ENCODE measurements at regions not wholly inside any gene's neighbourhood (a gene's known extent, or its start where the extent isn't known, plus 50 kb on each side); places are given as distances from the start of the nearest gene placed in this dataset.

GRCh38 chr3:25872200-25872877 is 82.4 kb downstream of the OXSM start:
- Mint-ChIP-seq H3K27ac (no peak overlapping the region), H3K4me3 (no peak overlapping the region), H3K9me3 (no peaks in the 10 kb centered on the region), H3K36me3 (ENCODE audit: low read depth) (no peaks in the 10 kb centered on the region), H3K27me3 (no peaks in the 10 kb centered on the region), H3K4me1 (peaks cover 4% of the 10 kb centered on the region)
- intact Hi-C loops (cut with micrococcal nuclease): no loop called here
- DNase-seq: no peak

DNA sequence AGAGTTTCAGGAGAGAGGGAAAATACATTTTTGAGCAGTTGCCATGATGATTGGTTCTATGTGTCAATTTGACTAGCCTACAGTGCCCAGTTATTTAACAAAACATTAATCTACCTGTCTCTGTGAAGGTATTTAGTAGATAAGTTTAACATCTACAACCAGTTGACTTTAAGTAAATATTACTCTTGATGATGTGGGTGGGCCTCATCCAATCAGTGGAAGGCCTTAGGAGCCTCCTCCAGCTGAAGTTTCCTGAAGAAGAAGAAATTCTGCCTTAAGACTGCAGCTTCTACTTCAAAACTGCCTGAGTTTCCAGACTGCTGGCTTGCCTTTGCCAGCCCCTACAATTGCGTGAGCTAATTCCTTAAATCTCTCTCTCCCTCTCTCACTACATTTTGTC is 93.6 kb downstream of the OXSM start:
- Mint-ChIP-seq H3K4me3 (no peak overlapping the region), H3K9me3 (no peaks in the 10 kb centered on the region), H3K27ac (no peak overlapping the region), H3K27me3 (peaks cover 3% of the 10 kb centered on the region), H3K4me1 (no peaks in the 10 kb centered on the region), H3K36me3 (ENCODE audit: low read depth) (no peaks in the 10 kb centered on the region)
- no peak for DNase-seq
- intact Hi-C loops (cut with micrococcal nuclease): no loop called here

DNA sequence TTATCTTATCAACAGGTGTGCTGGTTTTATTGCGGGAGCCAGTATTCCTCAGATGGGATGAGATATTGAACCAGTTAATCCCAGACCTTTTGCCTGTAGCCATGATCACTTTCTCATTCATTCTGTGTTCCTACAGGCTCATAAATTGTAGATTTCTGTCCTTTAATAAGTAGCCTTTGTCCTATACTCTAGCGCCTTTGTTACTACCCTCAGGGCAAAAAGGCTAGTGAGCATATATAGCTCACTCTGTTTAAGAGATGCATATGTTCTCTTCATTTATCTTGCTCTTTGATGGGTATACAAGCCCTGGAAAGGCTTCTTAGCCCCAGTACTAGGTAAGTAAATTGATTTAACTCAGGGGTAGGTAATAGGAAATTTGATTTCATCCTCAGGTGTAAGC is 95.1 kb downstream of the OXSM start:
- H3K4me3 Mint-ChIP-seq: no peak overlapping the region
- H3K4me1 Mint-ChIP-seq: no peaks in the 10 kb centered on the region
- intact Hi-C loops (cut with micrococcal nuclease): no loop called here
- H3K9me3 Mint-ChIP-seq: no peaks in the 10 kb centered on the region
- DNase-seq: peak; percentile 11
- peaks cover 3% of the 10 kb centered on the region for H3K27me3 Mint-ChIP-seq
- H3K36me3 Mint-ChIP-seq (ENCODE audit: low read depth): no peaks in the 10 kb centered on the region
- H3K27ac Mint-ChIP-seq: no peak overlapping the region

- intact Hi-C loops (cut with micrococcal nuclease): no loop called here
- H3K9me3 Mint-ChIP-seq: no peaks in the 10 kb centered on the region
- no peaks in the 10 kb centered on the region for H3K4me1 Mint-ChIP-seq
- H3K4me3 Mint-ChIP-seq: no peak overlapping the region
- DNase-seq: peak; percentile 26
- H3K27ac Mint-ChIP-seq: no peak overlapping the region
- H3K27me3 Mint-ChIP-seq: peaks cover 3% of the 10 kb centered on the region
- no peaks in the 10 kb centered on the region for H3K36me3 Mint-ChIP-seq (ENCODE audit: low read depth)
Observed at GRCh38 chr3:25885544-25885943, 95.7 kb downstream of the OXSM start.

DNA sequence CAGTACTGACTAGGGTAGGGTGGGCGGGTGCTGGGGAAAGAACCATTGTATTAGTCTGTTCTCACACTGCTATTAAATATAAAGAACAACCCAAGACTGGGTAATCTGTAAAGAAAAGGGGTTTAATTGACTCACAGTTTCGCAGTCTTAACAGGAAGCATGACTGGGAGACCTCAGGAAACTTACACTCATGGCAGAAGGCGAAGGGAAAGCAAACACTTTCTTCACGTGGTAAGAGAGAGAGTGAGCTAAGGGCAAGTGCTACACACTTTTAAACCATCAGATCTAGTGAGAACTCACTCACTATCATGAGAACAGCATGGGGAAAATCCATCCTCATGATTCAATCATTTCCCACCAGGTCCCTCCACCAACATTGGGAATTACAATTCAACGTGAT is 98.0 kb downstream of the OXSM start:
- no peak overlapping the region for H3K27ac Mint-ChIP-seq
- intact Hi-C loops (cut with micrococcal nuclease): no loop called here
- no peaks in the 10 kb centered on the region for H3K36me3 Mint-ChIP-seq (ENCODE audit: low read depth)
- H3K4me1 Mint-ChIP-seq: no peaks in the 10 kb centered on the region
- DNase-seq: no peak
- no peaks in the 10 kb centered on the region for H3K9me3 Mint-ChIP-seq
- H3K27me3 Mint-ChIP-seq: peaks cover 3% of the 10 kb centered on the region
- H3K4me3 Mint-ChIP-seq: no peak overlapping the region

GRCh38 chr3:25888892-25889524 is 99.1 kb downstream of the OXSM start:
- no peak for DNase-seq
- H3K9me3 Mint-ChIP-seq: no peaks in the 10 kb centered on the region
- peaks cover 3% of the 10 kb centered on the region for H3K27me3 Mint-ChIP-seq
- no peaks in the 10 kb centered on the region for H3K4me1 Mint-ChIP-seq
- H3K36me3 Mint-ChIP-seq (ENCODE audit: low read depth): no peaks in the 10 kb centered on the region
- H3K27ac Mint-ChIP-seq: no peak overlapping the region
- intact Hi-C loops (cut with micrococcal nuclease): no loop called here
- no peak overlapping the region for H3K4me3 Mint-ChIP-seq

DNA sequence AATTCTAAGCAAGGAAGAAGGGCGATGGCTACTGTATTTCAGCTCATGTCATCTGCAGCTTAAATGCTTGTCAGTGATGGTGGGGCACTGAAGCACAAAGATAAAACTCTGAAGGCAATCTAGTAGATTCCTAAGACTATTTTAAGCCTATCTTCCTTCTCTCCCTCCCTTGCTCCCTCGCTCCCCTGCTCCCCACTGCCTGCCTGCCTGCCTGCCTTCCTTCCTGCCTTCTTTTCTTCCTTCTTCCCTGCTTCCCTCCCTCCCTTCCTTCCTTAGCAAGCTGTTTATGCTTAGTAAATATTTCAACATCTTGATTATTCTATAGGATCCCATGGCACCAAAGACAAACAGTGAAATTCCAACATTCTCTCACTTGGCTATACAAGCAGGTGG is 99.6 kb downstream of the OXSM start:
- Mint-ChIP-seq H3K4me1 (no peaks in the 10 kb centered on the region), H3K9me3 (no peaks in the 10 kb centered on the region), H3K27ac (no peak overlapping the region), H3K36me3 (ENCODE audit: low read depth) (no peaks in the 10 kb centered on the region), H3K4me3 (no peak overlapping the region), H3K27me3 (peaks cover 3% of the 10 kb centered on the region)
- intact Hi-C loops (cut with micrococcal nuclease): no loop called here
- DNase-seq: no peak

DNA sequence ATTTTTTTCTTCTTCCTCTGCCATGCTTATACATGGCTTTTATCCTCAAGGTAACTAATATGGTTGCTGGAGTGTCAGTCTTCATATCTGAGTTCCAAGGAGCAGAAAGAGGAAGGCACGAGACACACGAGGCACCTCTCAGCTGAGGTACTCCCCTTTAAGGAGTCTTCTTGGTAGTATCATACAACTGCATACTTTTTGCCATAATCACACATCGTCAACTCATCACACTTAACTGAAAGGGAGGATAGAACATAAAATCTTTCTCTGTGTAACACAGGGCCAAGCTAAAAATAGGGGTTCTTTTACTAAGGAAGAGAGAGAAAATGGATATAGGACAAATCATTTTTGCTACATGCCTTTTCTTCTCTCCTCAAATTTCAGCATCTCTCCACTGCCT is 104.2 kb downstream of the OXSM start:
- intact Hi-C loops (cut with micrococcal nuclease): no loop called here
- Mint-ChIP-seq H3K9me3 (no peaks in the 10 kb centered on the region), H3K27ac (no peak overlapping the region), H3K36me3 (ENCODE audit: low read depth) (no peaks in the 10 kb centered on the region), H3K4me1 (no peaks in the 10 kb centered on the region), H3K4me3 (no peak overlapping the region), H3K27me3 (no peaks in the 10 kb centered on the region)
- no peak for DNase-seq

DNA sequence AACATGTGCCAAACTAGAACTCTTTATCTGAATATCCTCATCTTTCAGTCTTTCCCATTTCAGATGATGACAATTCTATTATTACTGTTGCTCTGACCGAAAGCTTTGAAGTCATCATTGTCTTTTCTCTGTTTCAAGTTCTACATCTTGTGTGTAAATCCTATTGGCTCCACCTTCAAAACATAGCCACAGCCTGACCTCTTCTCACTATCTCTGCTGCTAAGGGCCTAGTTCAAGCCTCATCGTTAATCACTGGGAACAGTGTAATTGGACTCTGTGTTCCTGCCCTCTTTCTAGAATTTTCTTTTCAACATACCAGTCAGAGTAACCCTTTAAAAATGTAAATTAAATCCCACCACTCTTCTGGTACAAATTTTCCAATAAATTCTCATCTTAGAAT is 105.1 kb downstream of the OXSM start:
- Mint-ChIP-seq H3K27me3 (no peaks in the 10 kb centered on the region), H3K9me3 (no peaks in the 10 kb centered on the region), H3K4me3 (no peak overlapping the region), H3K27ac (no peak overlapping the region), H3K4me1 (no peaks in the 10 kb centered on the region), H3K36me3 (ENCODE audit: low read depth) (no peaks in the 10 kb centered on the region)
- intact Hi-C loops (cut with micrococcal nuclease): no loop called here
- no peak for DNase-seq

DNA sequence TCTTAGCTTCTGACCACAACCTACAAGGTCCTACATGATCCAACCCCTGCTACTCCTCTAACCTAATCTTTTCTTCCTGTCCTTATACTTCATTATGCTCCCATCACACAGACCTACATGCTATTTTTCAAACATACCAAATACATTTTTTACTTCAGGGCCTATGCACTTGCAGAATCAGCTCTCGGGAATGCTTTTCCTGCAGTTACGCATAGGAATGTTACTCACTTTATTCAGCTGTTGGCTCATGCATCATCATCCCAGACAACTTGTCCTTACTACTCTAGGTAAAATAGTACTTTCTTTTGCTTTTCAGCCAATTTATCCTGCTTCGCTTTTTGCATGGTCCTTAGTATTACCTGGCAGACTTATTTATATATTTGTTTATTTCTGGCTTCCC is 105.6 kb downstream of the OXSM start:
- Mint-ChIP-seq H3K27me3 (no peaks in the 10 kb centered on the region), H3K27ac (no peak overlapping the region), H3K9me3 (no peaks in the 10 kb centered on the region), H3K4me1 (no peaks in the 10 kb centered on the region), H3K4me3 (no peak overlapping the region), H3K36me3 (ENCODE audit: low read depth) (no peaks in the 10 kb centered on the region)
- intact Hi-C loops (cut with micrococcal nuclease): no loop called here
- no peak for DNase-seq

DNA sequence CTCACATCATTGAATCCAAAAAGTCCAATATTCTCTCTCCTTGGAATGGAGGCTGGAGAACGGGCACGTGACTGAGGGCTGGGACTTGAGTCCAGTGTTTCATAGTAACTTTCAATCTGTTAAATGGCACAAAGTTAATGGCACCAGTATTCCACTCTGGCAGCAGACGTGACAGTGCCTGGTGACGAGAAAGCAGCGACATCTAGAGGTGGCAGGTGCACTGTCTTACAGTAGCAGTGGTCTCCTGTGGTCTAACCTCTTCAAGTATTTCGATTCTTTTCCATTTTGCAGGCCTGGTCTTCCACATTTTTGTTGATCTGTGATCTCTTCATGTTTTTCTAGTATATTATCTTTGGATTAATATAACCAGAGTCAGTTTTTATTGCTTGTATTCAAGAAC is 107.1 kb downstream of the OXSM start:
- peaks cover 3% of the 10 kb centered on the region for H3K4me1 Mint-ChIP-seq
- no peaks in the 10 kb centered on the region for H3K9me3 Mint-ChIP-seq
- intact Hi-C loops (cut with micrococcal nuclease): no loop called here
- DNase-seq: no peak
- H3K36me3 Mint-ChIP-seq (ENCODE audit: low read depth): no peaks in the 10 kb centered on the region
- no peaks in the 10 kb centered on the region for H3K27me3 Mint-ChIP-seq
- H3K4me3 Mint-ChIP-seq: no peak overlapping the region
- H3K27ac Mint-ChIP-seq: no peak overlapping the region

DNA sequence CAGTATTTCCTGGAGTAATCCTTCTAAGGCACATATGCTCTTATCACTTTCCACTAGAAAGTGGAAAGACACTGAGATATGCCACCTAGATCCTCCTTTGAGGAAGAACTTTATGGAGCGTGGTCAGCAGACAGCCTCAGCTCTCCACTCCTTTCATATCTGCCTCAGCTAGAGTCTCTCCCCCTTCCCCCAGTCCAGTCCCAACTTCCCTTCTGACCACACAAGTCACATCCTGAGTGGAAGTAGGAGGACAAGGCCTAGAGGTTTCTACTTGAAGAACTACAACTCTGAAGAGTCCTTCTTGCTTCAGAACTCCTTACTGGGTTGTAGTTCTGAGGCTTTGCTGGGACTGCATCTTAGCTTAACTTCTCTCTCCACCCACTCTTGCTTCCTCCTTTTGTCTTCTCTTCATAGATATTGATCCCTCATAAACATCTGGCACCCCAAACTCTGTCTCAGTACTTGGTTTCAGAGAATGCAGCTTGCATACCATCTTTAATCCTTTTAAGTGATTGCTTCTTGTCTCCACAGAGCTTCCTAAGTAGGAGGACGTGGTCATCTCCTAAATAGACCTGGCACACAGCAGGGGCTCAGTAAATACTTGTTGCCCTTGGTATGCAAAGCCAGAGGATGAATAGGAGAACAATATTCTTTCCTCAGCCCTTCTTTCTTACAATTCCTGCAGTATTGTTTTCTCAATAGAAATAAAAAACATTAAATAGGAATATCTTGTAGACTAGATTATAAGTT is 109.6 kb downstream of the OXSM start:
- Mint-ChIP-seq H3K4me3 (no peak overlapping the region), H3K27ac (no peak overlapping the region), H3K36me3 (ENCODE audit: low read depth) (no peaks in the 10 kb centered on the region), H3K9me3 (no peaks in the 10 kb centered on the region), H3K27me3 (no peaks in the 10 kb centered on the region), H3K4me1 (peaks cover 3% of the 10 kb centered on the region)
- intact Hi-C loops (cut with micrococcal nuclease): no loop called here
- DNase-seq: no peak

GRCh38 chr3:25900161-25900560 is 110.3 kb downstream of the OXSM start:
- H3K4me1 Mint-ChIP-seq: peaks cover 3% of the 10 kb centered on the region
- DNase-seq: no peak
- no peak overlapping the region for H3K27ac Mint-ChIP-seq
- no peaks in the 10 kb centered on the region for H3K9me3 Mint-ChIP-seq
- H3K36me3 Mint-ChIP-seq (ENCODE audit: low read depth): no peaks in the 10 kb centered on the region
- intact Hi-C loops (cut with micrococcal nuclease): no loop called here
- peaks cover 3% of the 10 kb centered on the region for H3K27me3 Mint-ChIP-seq
- no peak overlapping the region for H3K4me3 Mint-ChIP-seq

GRCh38 chr3:25901796-25902195 is 111.9 kb downstream of the OXSM start:
- Mint-ChIP-seq H3K4me1 (peaks cover 3% of the 10 kb centered on the region), H3K36me3 (ENCODE audit: low read depth) (no peaks in the 10 kb centered on the region), H3K27me3 (peaks cover 4% of the 10 kb centered on the region), H3K4me3 (no peak overlapping the region), H3K27ac (no peak overlapping the region), H3K9me3 (no peaks in the 10 kb centered on the region)
- no peak for DNase-seq
- intact Hi-C loops (cut with micrococcal nuclease): no loop called here
